HG03575 (cell line): ENCODE measurements at regions not wholly inside any gene's neighbourhood (a gene's known extent, or its start where the extent isn't known, plus 50 kb on each side); places are given as distances from the start of the nearest gene placed in this dataset.
"Not testable (repeated sequence)": the region's sequence is repeated elsewhere in the genome, so short reads cannot be mapped to it uniquely, and the experiment has no call there.

Experiments
- ATAC-seq: cut with Tn5 transposase; IDR thresholded peaks from one replicate; pipeline ENCODE4 v1.9.1; 2021; ENCODE audit not compliant: unreplicated experiment, insufficient number of reproducible peaks, low FRiP score; ENCODE audit errors: extremely low read depth

DNA sequence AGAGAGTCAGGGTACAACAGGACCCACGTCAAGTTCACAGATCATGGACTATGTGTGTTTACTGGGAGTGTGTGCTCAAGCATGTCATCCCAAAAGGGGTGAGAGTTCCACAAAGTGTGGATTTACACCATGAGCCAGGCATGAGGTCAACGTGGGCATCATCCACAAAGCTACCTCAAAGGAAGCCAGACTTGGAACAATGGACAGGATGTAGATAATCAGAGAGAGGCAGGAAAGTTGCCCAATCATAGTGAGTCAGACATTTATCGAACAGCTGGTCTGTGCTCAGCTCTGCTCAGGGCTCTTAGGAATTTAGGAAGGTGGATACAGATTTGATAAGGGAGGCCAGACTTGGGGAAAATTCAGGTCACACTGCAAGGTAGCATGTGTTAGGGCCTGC is 317.2 kb upstream of the CDYL start:
- no peak for ATAC-seq

DNA sequence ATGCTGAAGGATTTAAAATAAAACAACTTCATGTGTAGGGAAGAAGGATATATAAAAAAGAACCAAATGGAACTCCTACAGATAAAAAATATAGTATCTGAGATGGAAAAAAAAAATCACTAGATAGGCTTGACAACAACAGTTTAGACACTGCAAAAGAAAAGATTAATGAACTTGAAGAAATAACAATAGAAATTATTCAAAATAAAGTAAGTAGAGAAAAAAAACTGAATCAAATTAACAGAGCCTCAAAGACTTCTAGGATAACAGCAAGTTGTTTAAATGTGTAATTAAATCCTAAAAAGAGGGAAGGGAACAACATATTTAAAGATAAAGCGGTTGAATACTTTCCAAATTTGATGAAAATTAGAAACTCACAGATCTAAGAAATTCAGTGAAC is 316.3 kb upstream of the ECI2 start:
- no peak for ATAC-seq

DNA sequence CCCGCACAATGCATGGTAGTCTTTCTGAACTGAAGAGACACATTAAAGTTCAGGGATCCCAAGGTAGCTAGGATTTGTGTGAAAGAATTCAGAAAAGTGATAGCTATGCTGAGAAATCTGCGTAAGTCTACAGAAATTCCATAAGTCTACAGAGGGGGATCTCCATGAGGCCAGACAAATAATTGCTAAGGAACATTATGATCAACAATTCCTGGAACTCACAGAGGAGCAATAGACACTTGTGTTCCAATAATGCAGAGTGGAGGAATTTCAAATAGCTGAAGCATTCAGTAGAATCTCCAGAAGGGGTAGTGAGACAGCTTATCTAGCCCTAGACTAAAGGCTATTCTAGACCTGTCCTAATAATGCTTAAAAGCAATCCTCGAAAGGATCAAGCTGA is 315.7 kb upstream of the ECI2 start:
- ATAC-seq, result no peak

DNA sequence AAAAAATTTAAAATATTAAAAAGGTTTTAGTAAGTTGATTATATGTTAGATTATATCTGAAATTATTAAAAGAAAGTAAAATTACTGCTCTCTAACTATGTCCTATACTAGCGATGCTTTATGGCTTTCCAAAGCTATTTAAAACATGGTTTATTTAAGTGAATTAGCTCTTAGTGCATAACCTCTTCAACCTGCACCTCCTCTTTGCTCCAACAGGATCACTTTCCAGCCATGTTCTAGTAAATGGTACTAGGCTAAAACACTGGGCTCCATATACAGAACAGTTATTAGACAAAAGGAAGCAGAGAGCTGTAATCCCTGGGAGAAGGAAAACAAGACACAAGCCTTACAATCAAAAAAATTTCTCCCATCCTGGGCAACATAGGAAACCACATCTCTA is 314.9 kb upstream of the ECI2 start:
- no peak for ATAC-seq

DNA sequence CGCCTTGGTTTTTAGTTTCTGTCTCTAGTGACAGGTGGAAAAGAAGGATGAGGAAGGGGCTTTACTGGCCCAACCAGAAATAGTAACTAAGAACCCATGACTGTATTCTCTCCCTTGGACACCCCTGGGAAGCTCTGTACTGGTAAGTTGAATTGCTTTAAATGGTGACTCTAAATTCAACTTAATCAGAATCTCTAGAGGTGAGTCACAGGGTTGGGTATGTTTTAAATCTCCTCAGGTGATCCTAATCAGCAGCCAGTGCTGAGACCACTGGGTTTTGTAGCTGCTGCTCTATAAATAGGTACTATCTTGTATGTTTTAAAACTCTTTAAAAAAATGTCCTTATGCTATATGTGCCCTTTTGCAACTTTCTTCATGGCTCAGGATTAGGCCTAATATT is 314.0 kb upstream of the ECI2 start:
- ATAC-seq, result no peak

DNA sequence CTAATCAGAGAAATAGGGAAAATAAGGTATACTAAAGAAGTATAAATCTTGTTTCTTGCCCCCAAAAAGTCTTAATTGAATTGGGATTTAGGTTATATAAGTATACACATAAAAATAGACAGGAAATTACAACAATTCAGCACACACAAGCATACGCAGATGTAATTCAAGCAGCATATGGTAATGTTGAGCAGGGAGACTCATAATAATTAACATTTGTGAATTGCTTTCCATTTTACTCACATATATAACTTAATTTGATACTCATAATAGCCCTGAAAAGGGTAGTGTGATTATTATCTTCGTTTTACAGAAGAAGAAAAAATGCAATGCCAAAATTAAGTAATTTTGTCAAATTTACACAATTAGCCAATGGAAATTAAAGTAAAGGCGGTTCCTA is 313.5 kb upstream of the ECI2 start:
- no peak for ATAC-seq

DNA sequence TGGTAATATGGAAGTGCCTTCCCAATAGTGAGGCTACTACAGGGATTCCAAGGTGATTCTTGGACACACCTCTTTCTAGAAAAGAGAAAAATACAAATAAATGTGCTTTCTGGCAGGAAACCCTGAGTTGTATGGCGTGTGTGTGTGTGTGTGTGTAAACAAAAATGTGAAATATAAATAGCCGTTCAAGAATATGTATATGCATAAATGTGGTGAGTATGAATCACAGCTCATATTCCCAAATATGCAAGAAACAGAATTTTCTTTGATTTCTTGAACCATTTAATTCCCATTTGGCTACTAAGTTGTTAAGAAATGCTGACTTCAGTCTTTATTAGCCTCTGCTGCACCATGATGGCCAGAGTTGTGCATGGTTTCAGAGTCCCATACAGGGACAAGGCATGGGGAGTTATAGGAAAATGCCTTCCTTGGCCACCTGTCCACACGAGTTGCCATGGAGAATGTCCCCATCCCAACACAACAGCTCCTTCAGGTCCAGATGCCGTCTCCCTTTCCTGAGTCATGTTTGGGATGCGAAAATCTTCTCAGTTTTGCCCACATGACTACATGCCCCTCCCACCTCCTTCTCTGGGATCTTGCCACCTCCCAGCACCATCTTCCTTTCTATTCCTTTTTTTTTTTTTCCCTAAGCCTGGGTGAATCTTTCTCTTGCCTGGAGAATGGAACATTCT is 312.4 kb upstream of the ECI2 start:
- ATAC-seq, result no peak

DNA sequence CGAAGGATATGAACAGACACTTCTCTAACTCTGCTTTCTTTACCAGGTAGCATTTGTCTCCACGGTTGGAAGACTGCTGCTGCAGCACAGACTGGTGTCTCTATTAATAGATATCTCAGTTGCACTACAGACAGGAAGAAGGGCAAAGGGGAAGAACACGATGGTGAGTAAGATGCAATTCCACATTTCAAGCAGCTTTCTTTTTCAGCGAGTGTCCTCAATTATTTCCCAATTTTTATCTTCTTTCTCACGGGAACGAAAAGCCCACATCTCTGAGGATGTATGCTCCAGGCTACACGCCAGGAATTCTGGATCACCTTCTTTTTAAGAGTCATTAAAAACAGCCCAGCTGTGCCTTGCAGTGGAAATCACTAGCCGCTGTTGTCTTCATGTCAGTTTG is 311.6 kb upstream of the ECI2 start:
- no peak for ATAC-seq

DNA sequence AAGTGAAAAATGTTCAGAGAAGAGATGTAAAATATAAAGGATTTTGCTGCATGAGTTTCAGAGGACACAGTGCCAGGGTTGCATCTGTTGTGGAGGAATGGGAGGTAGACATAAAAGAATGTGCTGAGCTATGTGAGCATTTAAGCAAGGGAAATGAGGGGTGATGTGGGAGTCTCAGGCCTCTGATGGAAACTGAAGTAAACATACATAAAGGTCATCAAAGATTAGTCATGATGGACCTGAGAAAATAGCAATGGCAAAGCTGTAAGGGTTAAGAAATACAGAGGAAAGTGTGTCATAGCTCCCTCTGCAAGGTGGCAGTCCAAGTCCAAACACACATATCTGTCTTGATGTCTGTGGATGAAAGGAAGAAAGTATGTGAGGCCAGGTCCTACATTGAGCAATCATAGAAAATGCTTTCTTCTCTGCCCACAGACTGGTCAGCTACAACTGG is 306.6 kb upstream of the ECI2 start:
- no peak for ATAC-seq

DNA sequence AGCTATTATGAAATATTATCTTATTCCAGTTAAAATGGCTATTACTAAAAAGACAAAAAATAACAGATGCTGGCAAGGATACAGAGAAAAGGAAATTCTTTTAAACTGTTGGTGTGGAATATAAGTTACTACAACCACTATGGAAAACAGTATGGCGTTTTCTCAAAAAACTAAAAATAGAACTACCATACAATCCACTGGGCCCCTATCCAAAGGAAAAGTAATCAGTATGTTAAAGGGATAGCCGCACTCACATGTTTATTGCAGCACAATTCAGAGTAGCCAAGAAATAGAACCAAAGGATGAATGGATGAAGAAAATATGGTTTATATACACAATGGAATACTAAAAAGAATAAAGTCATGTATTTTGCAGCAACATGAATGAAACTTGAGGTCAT is 303.8 kb upstream of the ECI2 start:
- ATAC-seq, result no peak

DNA sequence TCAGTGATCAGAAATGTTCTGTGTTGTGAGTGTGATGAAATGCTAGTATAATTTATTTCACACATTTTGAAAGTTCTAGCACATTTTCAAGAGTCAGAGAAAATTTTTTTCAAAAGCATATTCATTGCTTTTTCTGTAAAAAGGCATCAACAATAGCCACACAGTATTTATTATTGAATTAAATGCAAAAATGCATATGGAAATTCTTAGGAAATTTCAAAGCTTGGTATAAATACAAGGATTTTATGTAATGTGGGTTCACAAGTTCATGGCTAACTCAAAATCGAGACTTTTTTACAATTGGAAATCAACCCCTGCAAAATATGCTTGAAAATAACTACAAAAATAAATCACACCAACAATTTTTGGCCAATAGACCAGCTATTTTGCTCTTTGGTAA is 302.0 kb upstream of the ECI2 start:
- ATAC-seq, result no peak

DNA sequence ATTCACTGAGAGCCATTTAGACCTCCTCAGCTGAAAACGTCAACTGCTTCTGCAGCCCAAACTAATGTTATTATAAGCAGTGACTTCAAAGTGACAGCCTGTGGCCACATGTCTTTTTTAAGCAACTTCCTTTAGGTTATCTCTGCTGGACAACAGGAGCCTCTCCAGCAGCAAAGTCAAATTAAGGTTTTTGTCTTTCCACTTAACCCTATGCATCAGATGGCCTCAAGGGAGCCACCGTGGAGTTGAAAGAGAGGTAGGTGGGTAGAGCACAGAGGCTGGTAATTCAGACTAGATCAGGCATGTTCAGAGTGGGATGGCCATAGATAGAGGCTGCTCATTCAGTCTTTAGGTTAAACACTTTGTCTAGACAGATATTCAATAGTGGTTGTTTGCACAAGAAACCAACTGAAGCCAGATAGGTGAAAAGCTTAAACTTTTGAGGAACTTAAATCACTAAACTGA is 300.6 kb upstream of the ECI2 start:
- no peak for ATAC-seq

DNA sequence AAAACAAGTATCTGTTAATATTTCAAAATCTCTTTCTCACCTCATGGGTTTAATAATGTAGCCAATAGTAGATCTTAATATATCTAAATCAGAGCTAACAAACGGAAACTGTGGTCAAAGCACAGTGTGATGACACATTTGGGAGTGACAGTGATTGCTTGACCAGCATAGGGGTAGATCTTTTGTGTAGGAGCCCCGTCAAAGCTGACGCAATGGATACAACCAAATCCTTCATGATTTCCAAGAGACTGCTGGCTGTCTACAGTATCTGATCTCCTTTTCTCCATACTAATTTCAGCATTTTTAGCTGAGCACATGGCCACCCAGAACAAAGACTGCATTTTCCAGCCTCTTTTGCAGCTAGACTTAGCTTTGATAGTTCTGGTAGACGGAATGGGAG is 299.3 kb upstream of the ECI2 start:
- no peak for ATAC-seq

DNA sequence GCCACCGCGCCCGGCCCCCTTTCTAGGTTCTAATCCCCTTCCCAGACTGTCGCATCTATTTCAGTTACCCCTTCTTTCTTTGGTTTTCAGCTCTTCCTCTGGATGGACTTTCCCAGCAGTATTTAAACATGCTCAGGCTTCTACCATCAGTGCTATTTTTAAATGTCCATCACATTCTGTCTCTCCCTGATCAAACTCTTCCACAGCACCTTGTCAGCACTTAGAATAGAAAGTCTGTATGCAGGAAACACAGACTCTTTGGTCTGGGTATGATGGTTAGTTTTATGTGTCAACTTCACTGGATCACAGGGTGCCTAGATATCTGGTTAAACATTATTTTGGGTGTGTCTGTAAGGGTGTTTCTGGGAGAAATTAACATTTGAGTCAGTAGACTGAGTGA is 297.8 kb upstream of the ECI2 start:
- ATAC-seq, result no peak

DNA sequence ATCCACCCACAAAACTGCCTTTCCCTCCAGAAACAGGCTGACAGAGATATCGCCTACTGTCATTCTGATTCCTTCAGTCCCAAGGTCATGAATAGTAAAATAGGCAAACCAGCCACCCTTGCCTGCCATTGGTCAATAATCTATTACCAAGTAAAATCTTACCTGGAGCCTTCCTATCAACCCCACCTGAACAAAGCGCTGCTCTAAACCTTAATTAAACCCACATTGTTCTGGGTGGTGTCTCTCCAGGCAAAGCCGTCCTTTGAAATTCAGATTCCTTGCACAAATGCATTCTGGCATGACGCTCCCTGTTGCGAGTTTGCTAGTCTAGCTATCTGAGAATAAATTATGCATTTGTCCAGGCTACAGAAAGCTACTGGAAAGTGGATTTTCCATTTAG is 291.6 kb upstream of the ECI2 start:
- ATAC-seq, result no peak

DNA sequence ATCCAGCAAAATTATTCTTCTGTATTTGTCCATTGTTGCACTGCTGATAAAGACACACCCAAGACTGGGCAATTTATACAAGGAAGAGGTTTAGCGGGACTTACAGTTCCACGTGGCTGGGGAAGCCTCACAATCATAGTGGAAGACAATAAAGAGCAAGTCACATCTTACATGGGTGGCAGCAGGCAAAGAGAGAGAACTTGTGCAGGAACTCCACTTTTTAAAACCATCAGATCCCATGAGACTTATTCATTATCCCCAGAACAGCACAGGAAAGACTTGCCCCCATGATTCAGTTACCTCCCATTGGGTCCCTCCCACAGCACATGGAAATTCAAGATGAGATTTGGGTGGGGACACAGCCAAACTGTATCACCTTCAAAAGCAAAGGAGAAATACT is 286.5 kb upstream of the ECI2 start:
- ATAC-seq, result no peak

DNA sequence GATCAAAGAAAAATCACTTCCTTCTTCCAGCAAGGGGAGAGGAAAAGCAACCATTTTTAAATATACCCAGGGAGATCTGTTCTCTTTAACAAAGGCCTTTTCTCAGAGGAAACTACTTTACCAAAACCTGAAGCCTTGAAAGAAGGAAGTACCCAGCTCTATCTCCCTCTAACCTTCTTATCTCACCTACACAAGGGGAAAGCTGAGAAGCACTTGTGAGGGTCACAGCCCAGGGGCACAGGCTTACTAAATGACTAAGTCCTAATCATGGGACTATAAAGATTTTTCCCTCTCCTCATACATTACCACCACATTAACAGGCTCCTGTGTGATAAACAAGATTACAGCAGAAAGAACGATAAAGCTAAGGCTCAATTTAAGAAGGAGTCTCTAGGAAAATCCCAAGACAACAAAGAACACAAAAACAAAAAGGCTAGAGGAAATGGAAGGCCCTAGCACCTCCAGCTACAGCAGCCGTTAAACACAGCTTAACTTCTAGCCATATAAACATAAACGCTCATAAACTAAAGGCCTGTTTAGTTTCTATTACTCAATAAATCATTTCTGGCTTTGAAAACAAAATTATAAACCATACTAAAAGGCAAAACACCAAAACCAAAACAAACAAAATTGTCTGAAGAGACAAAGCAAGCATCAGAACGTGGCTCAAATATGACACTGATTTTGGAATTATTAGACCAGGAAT is 284.9 kb upstream of the ECI2 start:
- ATAC-seq, result no peak

DNA sequence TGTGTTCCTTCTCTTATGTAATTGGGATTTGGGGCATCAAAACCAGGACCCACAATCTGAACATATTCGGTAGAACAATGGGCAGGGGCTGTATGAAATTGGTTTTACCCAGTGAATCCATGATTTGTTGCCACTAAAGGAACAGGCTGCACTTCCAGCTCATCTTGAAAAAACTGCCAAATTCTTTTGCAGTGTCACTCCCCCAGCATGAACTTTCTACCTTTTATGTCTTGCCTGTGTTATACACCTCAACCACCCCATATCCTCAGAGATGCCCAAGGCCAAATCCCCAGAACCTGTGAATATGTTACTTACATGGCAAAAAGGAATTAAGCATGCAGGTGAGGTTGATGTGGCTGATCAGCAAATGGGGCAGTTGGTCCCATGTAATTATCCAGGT is 280.2 kb upstream of the ECI2 start:
- no peak for ATAC-seq

DNA sequence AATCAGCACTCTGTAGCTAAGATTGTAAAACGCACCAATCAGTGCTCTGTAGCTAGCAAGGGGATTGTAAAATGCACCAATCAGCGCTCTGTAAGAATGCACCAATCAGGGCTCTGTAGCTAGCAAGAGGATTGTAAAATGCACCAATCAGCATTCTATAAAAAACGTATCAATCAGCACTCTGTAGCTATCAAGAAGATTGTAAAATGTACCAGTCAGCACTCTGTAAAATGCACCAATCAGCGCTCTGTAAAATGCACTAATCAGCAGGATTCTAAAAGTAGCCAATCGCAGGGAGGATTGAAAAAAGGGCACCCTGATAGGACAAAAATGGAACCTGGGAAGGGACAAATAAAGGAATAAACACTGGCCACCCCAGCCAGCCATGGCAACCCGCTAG is 278.7 kb upstream of the ECI2 start:
- ATAC-seq, result not testable (repeated sequence)

DNA sequence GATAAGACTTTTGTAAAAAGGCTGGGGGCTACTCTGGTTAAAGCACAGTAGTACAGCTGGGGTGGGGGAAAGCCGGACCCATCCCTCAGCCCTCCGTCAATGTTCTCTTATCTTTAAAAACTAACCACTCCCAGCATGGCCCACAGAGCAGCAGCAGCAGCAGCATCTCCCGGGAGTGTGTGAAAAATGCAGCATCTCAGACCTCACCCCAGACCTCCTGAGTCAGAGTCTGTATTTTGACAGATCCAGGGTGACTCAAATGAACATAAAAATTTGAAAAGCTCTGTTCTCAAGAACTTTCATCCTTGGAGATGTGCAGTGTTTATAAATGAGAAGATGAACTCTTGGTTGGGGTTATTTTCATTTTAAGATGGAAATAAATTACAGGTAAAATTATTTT is 277.7 kb upstream of the ECI2 start:
- ATAC-seq, result no peak

DNA sequence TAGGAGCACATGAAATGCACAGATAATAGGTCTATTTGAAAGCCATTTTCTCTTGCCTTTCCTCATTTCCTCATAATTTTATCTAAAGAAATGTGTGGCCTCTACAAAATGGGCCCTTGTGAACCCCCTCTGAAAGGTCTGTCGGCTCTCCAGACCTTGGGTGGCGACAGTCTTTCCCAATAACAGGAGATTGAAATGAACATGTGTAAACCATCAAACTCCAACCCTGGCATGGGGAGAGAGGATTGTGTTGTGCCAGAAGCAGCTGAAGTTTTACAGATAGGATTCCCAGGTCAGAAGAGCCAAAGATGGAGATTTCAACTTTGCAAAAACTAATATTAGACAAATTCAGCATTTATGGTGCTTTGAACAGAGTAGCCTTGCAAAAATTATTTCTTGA is 277.1 kb upstream of the ECI2 start:
- ATAC-seq, result no peak
